DMS 273 (cell line): ENCODE measurements at regions not wholly inside any gene's neighbourhood (a gene's known extent, or its start where the extent isn't known, plus 50 kb on each side); places are given as distances from the start of the nearest gene placed in this dataset.
A peak's percentile ranks its signal among the peaks of the same experiment; 100 is the strongest.

ENCODE experiments used
- DNase-seq: peaks from one replicate; lab custom pipeline; 2025; ENCODE audit not compliant: unreplicated experiment; lab: John Stamatoyannopoulos, UW

- DNase-seq = peak; percentile 28
Observed at GRCh38 chr16:87057211-87057881, 259.8 kb downstream of the C16orf95 start.

GRCh38 chr16:87057951-87058560 is 259.1 kb downstream of the C16orf95 start:
- no peak for DNase-seq

DNA sequence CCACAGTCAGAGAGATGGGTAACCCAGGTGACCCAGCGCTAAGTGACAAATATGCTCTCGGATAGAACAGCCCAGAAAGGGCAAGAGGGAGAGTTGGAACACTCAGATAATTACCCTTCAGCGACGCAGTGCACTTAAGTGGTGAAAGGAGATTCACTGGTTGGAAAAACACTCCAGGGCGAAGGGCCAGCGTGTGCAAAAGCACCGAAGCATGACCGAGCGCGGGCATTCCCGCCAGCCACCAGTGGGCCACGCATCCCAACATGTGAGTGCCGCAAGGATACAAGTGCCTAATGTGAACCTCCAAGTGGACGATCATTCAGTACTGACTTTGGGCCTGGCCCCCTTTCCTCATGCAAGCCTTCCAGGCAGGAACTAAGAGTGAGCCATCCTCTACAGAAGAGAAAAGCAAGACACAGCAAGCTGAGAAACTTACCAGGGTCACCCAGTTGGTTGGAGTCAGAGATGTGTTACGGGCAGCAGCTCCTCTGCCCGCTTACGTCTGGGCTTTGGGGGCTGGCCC is 258.4 kb downstream of the C16orf95 start:
- DNase-seq = no peak

DNA sequence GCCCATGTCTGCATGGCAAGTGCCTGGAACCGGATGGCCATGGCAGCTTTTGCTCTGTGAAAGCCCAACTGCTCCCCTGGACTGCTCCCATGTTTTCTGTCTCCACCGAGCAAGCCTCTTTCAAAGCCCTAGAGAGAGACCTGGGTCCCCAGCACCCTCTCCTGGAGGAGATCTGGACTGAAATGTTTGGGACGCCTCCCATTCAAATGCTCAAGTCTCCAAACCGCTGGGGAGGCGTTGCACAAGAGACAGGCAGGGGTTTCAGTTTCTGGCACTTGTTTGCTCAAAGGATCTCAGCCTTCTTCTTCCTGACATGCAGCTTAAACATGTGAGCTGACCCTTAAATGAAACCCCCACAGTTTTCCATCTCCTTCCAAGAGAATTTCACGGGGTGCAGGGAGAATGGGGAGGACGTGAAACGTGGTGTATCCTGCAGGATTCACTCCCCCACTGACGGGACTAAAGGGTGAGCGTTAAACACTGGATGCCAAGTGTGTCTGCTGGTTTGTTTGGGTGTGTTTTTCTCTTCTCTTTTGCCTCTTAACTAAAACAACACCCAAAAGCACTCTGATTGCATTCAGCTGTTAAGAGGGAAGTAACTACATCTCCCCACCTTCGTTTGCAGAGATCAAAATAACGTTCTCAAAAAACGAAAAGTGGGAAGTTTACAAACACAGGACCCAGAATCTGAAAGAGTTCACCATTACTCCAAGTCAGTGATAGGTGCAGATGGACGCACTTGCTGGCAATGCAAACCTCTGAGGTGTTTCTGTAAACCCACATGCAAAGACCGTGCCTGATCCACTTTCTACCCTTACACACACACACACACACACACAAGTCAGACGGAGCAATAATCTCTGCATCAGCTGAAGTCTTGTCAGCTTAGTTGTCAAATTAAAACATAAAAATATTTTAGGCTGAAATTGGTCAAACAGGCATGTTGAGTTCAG is 256.9 kb downstream of the C16orf95 start:
- no peak for DNase-seq

DNA sequence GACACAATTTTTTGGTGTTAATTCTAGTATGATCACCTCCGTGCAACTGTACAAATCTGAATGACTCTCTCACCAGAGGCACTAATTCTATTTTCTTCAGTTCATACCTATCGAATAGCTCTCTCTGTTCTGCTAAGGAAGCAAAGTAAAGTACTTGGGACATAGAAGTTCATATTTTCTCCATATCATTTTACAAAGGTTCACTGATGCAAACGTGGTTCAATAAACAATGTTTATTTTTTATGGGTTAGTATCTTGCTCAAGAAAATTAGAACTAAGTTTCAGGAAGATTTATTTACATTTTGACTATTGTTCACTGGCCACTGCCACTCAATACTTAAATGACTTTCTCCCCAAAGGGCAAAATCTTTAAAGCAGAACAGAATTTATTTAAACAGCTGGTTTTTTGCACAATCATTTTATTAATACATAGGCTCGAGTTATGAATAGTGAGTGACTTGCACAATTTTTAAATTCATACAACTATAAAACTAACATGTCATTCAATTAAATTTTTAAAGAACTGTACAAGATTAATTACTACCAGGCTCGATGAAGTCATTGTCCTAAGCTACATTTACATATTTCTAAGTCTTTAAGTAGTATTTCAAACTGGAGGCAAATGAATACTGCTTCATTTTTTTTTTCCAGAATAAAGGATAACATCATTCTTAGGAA is 255.8 kb downstream of the C16orf95 start:
- DNase-seq = no peak

- DNase-seq = peak; percentile 86
Observed at GRCh38 chr16:87062569-87063442, 254.4 kb downstream of the C16orf95 start.

- no peak for DNase-seq
Observed at GRCh38 chr16:87063543-87063942, 253.6 kb downstream of the C16orf95 start.

DNA sequence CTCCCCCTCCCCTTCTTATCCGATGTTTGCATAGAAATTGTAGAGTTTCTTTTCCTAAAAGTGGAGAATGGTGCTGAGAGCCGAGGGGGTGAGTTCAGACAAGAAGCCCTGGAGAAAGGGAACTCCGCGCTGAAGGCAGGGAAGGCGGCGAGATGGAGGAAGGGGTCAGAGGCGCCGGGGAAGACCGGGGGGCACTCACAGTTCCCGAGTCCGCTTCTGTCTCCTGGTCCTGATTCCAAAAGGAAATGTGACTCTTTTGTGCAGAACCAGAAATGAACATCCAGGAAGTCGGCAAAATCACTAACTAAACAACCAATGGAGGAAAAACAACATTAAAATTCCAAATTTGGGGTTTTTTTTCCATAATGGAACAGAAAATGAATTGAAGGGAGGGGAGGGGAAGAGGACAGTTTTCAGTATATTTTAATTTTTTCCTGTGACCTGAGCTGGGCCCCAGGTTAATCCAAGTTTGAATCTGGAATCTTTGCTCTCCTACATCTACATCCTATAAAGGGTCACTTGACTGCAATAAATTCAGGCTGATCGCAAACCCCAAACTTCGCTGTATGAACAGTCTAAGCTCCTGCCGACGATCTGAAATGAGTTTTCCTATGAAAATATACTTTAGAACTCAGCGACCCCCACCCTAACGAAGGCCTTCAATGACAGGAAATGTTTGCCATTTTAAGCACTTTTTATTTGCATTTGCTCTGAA is 252.3 kb downstream of the C16orf95 start:
- no peak for DNase-seq

DNA sequence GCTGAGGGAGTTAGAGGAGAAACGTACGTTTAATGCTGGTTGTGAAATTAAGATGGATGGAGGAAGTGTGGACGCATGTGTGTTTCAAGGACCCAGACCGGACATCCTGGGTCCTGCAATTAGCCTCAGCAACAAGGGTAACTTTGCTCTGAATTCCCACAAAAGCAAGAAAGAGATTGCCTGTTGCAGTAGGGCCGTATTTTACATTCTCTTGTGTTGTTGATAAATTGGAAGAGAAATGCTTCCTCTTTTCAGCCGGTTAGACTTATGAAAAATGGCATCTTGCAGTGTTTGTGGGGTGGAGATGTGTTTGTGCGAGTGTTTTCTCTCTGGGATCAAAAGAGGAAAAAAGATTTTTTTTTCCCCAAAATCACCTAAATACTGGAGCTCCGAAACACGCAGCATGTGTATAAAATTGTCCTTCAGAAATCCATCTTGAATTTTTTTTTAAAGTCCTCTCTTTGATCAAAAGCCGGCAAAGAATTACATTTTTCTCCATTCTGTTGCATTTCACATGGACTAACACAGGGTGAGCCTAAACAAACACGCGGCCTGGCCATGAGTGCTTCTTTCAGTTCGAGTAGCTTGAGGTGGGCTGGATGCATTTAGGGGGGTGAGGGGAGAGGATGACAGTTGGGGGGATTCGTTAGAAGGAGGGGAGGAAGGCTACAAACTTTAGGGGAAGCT is 251.6 kb downstream of the C16orf95 start:
- no peak for DNase-seq

DNA sequence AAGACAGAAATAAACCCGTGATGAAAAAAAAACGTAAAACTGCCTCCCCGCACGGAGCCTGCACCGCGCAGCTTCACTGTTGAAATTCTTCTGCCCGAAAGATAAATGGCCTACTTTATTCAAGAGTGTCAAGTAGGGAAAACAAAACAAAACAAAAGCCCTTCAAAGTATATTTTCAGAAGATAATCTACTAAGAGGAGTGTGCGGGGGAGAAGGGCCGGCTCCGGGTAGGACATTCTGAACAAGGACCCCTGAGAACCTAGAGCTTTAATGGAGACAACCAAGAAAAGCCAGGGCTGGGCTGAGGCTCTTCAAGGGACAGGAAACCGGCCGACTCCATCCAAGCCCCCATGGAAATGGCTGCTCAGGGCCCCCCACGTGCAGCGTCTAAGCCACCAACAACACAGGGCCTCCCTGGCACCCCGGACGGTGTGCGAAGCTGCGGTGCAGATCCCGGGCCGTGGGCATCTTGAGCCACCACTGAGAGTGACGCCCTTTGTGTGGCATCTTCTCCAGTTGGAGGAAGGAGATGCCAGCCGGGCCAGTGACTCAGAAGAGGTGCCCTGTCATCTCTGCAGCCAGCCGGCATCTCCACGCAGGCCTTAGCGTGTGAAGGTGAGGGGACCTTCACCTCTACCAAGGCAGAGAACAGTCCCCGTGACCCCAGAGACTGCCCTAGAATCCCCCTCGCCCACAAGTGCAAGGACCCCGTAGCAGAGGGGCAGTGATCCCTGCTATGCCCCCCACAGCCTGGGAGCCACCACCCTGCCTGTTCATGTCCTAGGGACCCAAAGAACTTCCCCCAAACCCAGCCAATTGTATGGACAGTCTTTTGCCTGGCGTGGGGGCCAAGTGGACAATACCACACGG is 250.8 kb downstream of the C16orf95 start:
- DNase-seq = no peak

- no peak for DNase-seq
Observed at GRCh38 chr16:87067003-87067556, 250.1 kb downstream of the C16orf95 start.

- no peak for DNase-seq
Observed at GRCh38 chr16:87067836-87068761, 249.1 kb downstream of the C16orf95 start.

DNA sequence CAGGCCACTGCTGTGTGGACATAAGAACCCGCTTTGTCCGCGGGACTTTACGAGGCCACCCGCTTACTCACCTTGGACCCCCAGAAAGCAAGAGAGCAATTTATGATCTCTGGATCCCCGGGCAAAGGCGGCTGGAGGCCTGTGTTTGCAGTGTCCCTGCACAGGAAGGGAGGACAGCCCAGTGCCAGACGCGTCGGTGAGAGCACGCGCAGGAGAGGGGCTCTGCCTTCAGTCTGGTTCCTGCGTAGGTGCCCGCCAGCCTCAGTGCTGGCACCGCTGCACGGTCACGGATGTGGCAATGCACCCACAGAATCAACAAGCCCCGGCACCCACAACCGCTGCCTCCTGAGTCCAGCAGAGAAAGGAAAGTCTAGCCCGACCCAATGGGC is 248.4 kb downstream of the C16orf95 start:
- no peak for DNase-seq

- DNase-seq = no peak
Observed at GRCh38 chr16:87070657-87071056, 246.5 kb downstream of the C16orf95 start.

DNA sequence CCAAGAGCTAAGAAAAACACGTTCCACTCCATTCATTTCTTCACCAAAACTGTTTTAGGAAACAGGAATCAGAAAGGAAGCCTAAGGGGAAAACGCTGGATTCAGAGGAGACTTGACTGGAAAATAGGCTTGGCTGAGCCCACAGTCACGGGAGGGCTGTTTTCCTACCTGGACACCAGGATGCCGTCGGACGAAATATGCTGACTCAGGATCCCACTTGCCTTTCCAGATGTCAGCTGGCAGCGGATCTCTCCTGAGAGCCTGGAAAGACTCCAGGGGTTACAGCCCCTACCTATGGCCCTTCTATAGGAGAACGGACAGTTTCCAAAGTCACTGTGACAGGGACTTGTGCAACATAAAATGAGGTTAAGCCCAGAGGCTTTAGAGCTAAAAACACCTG is 245.1 kb downstream of the C16orf95 start:
- no peak for DNase-seq

DNA sequence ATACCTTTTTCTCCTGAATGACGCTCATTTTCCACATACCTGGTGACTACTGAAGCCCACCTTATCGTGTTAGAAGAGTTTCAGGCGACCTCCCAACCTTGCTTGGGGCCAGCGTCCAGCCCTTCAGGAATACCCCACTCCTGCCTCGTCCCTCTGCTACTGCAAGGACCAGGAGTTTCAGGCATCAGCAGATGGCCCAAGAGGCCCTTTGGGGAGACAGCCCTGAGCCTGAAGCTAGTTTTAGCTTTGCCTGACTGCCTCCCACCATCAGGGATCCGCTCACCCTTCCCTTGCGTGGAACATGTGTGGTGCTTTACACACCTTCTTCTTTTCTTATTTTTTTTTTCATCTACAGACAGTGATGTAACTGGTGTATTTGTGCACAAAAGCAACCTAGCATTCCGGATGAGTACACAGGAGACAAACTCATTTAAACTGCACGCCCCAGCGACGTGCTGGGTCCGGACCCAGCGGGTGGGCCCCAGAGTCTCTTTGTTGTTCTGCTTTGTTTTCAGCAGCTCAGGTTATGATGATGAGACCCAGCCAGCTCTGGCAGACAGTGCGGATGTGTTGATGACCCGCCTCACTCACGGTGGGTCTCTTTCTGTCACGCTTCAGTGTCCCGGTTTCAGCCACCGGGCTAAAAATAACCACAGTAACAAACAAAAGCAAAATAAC is 242.4 kb downstream of the C16orf95 start:
- peak; percentile 9 for DNase-seq
